ENCODE measurements at regions not wholly inside any gene's neighbourhood (a gene's known extent, or its start where the extent isn't known, plus 50 kb on each side); places are given as distances from the start of the nearest gene placed in this dataset.

DNA sequence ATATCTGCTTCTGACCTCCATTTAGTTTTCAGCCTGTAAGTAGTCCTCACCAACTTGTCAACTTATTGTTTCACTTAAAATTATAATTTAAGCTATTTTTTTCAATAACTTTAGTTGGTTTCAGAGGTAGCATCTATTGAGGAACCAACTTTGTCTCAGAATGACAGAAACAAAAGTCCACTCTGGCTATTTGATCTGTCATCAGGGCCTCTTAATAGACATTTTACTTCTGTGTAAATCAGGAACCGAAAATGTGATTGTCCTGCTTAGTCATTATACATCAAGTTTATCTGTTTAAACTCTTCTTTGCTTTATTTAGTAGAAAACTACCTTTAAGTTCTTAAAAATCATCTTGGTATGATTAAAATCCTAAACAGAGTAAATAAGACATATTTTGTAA is 820.8 kb upstream of the EDIL3 start:
- H3K4me3 ChIP-seq (replicated peaks; ENCODE audit: low read depth, low read length), result no peak overlapping the region
- TF ChIP-seq CTCF (IDR thresholded peaks at IDR 0.05; ENCODE audit: low read length, missing control alignments), result no peak
- no peak for DNase-seq (ENCODE audit: low read depth)

GRCh38 chr5:85225388-85225787 is 840.7 kb upstream of the EDIL3 start:
- DNase-seq (ENCODE audit: low read depth), result no peak
- TF ChIP-seq CTCF (IDR thresholded peaks at IDR 0.05; ENCODE audit: low read length, missing control alignments), result no peak
- H3K4me3 ChIP-seq (replicated peaks; ENCODE audit: low read depth, low read length), result no peak overlapping the region

GRCh38 chr5:85249204-85249603 is 864.5 kb upstream of the EDIL3 start:
- no peak for DNase-seq (ENCODE audit: low read depth)
- no peak for TF ChIP-seq CTCF (IDR thresholded peaks at IDR 0.05; ENCODE audit: low read length, missing control alignments)
- no peak overlapping the region for H3K4me3 ChIP-seq (replicated peaks; ENCODE audit: low read depth, low read length)

GRCh38 chr5:85263125-85263524 is 878.4 kb upstream of the EDIL3 start:
- no peak for TF ChIP-seq CTCF (IDR thresholded peaks at IDR 0.05; ENCODE audit: low read length, missing control alignments)
- no peak for DNase-seq (ENCODE audit: low read depth)
- no peak overlapping the region for H3K4me3 ChIP-seq (replicated peaks; ENCODE audit: low read depth, low read length)

DNA sequence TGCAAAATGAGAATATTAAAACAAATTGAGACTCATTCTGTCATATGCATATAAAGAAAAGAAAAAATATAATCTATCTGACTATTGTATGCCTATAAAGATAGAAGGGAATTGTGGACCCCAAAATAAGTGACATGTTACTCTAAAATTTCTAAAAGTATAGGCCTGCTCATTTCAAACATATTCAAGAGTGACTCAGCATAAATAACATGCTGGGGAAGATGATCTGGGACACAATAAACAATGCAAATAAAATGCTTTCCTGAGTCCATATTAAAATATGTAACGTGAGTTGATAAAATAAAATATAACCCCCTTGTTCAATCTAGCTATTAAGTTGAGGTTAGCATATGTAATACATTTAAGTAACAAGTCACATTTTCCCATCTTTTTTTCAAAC is 882.0 kb upstream of the EDIL3 start:
- H3K4me3 ChIP-seq (replicated peaks; ENCODE audit: low read depth, low read length), result no peak overlapping the region
- TF ChIP-seq CTCF (IDR thresholded peaks at IDR 0.05; ENCODE audit: low read length, missing control alignments), result no peak
- DNase-seq (ENCODE audit: low read depth), result no peak

DNA sequence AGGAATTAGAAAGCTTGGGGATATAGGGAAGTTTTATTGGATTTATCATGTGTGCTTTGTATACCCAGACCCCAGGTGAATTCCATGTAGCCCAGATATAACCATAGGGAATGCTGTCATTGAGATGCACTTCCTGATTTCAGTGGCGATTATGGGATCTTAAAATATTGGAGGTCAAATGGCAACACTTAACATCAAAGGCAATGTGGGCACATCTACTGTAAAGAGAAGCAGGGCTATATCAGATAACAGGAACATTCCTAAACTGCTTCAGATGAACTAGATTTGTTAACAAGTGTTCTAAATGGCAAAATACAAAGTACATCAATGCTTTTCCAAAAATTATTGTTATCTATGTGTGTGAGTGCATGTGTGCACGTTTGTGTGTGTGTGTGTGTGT is 883.5 kb upstream of the EDIL3 start:
- no peak for TF ChIP-seq CTCF (IDR thresholded peaks at IDR 0.05; ENCODE audit: low read length, missing control alignments)
- H3K4me3 ChIP-seq (replicated peaks; ENCODE audit: low read depth, low read length), result no peak overlapping the region
- no peak for DNase-seq (ENCODE audit: low read depth)

DNA sequence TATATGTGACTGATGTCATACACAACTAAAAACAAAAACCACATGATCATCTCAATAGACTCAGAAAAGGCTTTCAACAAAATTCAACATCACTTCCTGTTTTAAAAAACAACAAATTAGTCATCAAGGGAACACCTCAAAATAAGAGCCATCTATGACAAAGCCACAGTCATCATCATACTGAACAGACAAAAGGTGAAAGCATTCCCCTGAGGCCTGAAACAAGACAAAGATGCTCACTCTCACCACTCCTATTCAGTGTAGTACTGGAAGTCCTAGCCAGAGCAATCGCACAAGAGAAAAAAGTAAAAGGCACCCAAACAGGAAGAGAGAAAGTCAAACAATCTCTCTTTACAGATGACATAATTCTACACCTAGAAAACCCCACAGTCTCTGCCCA is 893.5 kb upstream of the EDIL3 start:
- H3K4me3 ChIP-seq (replicated peaks; ENCODE audit: low read depth, low read length), result no peak overlapping the region
- no peak for DNase-seq (ENCODE audit: low read depth)
- TF ChIP-seq CTCF (IDR thresholded peaks at IDR 0.05; ENCODE audit: low read length, missing control alignments), result no peak
